T-helper 2 cell (primary cell): ENCODE measurements at regions not wholly inside any gene's neighbourhood (a gene's known extent, or its start where the extent isn't known, plus 50 kb on each side); places are given as distances from the start of the nearest gene placed in this dataset.

Experiments
- DNase-seq, 5 experiments: peaks; one replicate each; pipeline versions ENCODE4 v3.0.0 to v3.0.0-alpha.2; 2012 to 2022

DNA sequence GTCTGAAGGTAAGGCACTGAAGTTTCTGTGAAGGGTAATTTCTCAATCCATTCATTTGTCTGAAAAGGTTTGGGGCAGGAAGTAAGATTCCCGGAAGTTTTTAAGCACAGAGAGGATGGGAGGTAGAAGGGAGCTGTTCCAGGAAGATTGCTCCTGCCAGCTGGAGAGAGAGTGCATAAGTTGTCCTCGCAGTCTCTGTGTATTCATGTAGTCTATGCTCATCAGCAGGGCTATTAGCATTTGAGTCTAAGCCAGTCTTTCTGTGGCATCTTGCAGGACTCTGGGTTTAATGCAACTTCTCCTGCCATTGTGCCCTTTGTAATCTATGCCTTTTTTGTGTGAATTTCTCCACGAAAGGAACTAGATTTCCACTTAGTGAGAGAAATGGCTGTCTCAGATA is 140.8 kb upstream of the FGGY start:
- no peak for DNase-seq

DNA sequence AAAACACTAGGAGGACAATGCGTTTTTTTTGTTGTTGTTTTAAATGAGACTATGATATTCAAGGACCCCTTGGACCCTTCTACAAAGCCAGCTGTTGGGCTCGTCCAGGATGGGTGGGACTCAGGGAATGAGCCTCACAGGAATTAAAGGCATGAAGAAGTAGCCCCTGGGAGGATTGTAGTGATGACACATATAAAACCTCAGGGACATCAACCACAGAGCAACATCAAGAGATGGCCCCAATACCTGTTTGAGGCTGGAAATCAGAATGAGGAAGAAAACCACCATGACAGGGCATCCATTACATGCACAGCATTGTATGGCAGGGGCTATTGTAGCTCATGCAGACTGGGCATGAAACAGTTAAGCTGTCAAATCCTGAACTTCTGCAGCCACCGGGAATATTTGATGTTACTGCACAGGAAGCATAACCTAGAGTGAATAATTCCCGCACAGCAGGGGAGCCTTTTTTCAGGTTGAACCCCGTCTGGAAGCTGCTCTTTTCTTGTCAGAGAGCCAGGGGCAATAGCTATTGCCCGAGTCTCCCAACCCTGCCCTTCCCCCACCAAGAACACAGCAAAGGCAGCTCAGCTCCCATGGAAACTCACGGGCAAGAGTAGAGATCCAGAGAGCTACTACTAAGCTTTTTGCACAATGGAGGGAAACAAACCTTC is 140.2 kb upstream of the FGGY start:
- DNase-seq = no peak

DNA sequence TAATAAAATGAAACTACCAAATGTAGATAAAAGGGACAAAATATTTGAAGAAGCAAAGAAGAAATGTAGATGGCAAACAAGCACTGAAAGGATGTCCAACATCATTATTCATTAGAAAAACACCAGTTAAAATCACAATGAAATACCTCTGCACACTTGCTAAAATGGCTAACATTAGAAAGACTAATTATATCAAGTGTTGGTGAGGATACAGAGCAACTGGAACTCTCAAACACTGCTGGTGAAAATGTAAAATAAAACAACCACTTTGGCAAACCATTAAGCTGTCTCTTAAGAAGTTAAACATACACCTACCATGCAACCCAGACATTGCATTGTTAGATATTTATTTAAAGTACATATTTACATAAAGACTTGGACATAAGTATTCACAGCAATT is 138.6 kb upstream of the FGGY start:
- DNase-seq = no peak

DNA sequence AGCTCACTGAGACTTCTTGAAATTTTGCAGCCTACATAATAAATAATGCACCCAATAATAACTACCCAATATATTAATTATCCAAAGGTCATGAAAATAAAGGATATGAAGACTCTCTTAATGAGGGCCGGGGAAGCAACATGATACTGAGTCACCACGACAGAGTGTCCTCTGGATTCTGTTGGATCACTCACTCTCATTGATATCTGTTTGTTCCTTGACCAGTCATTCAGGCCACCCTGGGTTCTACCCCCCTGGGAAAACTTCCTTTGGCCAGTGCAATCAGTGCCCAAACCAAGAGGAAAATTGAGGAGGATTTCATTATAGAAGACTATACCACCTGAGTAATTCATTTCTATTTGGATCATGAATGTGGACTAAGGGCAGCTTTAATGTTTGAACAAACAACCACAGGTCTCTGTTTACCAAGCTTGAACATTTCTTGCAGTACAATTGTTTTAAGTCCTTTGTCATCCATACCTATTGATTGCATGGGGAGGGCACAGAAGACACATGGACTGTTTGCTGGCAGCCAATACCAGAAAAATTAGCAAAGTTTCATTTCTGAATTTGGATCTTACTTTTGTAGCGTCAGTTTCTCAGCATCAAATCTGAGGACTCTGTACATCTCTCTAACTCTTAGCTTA is 137.2 kb upstream of the FGGY start:
- no peak for DNase-seq

DNA sequence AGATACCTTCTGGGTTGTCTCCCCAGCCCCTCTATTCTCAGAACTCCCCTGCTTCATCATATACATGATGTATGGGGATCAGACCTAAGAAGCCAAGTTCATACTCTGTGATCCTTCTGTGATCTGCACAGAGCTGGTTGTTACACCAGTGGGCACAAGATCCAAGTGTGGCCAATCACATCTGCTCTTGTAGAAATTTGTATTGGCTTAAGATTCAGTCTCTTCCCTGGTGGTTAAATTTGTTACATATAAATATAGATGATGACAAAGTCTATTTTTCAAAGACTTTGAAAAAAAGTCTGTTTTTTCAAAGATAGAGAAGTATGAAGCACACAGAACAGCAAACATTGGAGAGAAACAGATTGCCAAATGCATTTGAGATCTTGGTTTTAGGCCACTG is 135.8 kb upstream of the FGGY start:
- DNase-seq = no peak

DNA sequence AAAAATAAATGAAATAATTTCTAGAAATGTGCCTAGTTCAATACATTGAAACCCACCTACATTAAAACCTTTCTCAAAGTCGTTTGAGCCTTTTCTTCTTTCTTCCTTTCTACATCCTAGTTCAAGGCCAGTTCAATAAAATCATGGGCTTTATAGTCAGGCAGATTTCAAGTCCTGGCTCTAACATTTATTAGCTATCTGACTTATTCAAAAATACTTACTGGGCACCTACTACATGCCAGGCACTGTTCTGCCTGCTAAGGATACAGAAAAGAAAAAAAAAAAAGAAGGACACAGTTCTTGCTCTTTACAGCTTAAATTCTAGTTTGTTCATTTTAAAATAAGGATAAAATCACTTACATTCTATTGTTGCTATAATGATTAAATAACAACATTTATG is 134.2 kb upstream of the FGGY start:
- no peak for DNase-seq

DNA sequence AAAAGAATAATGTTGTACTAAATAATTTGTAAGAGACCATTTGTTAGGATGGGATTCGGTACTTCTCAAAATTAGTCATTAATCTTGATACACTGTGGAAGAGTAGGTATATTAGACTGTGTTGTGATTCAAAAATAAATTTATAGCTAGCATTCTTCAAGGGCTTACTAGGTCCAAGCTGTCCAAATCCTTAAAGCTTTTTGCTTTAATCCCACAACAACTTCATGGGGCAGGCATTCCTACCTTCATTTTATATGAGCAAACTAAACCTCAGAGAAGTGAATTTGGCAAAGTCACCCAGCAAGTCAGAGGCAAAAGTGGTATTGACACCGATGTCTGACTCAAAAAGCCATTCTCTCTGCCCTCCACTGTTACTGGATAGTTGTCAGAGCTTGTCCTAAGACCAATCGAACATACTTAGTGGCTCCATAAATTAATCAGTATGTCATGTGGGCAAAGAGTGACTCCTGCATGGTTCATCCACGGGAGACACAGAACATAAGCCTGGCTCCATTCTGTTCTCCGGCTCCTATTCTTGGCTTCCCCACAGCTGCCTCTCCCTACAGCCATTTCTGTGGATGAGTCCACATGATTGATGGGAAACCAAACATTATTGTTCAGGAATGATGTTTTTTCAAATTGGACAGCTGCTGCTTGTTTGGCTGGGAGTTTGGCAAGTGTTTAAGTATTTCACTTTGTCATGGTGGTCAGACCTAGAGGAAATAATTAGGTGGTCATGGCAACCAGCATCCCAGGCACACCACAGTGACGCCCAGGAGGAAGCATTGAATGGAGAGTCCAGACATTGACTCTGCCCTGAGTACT is 133.4 kb upstream of the FGGY start:
- DNase-seq = no peak

DNA sequence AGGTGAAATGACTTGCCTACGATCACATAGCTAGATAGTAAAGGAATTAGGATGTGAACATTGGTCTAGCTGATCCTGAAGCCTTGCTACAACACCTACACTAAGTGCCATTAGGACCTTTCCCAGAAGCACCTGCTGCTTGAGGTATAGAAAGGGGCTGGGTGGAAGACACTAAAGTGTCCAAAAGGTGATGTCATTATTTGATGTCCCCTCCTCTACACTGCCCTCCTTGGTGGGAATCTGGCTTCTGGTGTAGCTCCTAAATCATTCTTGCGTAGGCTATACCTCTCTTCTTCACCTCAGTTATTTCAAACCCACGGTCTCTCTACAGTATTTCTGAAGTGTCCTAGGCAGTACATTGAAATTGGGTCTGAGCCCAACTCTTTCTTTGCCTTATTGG is 132.5 kb upstream of the FGGY start:
- no peak for DNase-seq

DNA sequence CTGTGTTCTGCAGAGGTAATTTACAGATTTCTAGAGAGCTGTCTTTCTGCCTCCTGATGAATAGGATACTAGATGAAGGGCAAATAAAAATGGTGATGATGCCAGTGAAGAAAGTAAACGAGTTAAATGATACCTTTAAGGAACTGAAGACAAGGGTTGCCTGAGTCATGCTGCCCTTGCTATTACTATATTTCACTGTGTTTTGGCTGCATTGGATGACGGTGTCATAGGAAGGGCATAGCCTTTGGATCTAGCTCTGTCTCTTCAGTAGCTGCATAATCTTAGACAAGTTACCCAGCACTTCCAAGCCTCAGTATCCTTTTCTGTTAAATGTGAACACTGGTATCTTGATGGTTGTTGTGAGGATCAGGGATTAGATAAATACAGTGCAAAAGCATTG is 131.5 kb upstream of the FGGY start:
- no peak for DNase-seq

DNA sequence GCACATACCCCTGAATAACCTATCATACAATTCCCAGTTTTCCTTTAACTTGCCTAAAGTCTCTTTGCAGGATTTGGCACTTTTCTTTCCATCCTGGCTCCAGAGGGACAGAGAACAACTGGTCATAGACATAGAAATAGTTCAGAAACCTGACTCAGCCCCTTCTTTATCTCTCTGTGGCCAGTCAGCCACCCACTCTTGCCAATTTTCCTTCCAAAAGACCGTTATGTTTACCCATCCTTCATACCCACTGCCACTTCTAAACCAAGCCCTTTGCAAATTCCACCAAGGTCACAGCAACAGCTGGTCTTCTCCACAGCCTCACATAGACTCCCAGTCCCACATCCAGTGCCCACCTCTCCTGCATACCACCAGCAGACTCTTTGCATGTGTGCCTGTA is 127.2 kb upstream of the FGGY start:
- no peak for DNase-seq

DNA sequence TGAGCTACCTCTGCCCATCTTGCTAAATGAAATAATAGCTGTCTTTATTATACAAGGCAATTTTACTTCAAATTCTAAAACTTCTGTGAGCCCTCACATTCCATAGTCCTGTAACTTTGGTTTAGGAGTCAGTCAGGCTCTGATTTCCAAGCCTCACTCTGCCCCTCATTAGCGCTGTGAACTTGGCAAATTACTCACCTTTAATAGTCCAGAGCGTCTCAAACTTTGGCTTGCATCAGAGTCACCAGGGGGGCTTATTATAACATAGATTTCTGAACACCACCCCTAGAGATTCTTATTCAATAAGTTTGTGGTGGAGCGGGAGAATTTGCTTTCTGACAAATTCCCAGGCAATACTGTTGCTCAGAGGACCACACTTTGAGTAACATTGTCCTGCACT is 126.2 kb upstream of the FGGY start:
- DNase-seq = no peak

DNA sequence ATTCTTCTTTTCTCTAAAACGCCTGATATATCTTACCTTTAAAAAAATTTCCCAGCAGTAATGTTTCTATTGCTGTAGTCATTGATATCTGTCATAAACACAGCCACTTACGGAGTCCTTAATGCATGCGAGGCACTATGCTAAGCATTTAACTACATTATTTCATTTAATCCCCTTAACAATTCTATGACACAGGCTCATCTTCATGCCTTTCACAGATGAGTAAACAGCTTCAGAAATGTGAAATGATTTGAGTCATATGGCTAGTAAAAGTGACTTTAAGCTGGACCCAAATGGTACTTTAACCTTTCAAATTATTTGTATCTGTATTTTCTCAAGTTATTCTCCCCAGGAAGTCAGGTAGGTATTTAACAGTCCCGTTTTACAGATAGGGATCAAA is 125.1 kb upstream of the FGGY start:
- DNase-seq = no peak

DNA sequence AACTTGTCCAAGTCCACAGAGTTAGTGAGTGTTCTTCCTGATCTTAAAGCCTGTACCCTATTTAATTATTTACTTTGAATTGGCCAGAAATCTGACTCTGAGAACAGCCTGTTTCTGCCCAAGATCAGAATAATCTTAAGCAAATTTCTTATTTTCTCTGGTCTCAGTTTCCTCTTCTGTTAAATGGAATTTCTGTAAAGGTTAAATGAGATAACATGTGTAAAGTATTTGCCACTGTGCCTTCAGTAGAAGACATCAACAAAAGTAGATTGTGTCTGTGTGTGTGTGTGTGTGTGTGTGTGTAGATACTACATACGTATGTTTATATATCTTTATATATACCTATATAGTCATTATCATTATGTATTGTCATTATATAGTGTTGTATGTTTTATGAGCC is 124.2 kb upstream of the FGGY start:
- DNase-seq = no peak

DNA sequence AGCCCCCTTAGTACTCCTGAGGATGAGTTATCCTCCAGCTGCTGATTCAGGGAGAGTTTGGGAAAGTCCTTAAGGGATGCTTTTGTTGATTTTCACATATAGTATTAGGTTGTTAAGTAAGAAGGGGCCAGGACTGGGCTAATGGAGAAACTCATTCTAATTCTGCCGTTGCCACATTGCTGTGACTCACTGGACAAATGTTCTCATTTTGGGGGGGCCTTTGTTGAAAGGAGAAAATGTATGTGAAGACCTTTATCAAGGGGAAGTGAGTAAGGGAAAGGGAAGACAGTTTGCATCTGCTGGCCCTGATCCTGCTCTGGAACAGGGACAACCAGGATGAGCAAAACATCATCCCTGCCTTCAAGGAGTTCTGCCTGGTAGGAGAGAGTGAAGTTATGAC is 123.2 kb upstream of the FGGY start:
- DNase-seq = no peak

DNA sequence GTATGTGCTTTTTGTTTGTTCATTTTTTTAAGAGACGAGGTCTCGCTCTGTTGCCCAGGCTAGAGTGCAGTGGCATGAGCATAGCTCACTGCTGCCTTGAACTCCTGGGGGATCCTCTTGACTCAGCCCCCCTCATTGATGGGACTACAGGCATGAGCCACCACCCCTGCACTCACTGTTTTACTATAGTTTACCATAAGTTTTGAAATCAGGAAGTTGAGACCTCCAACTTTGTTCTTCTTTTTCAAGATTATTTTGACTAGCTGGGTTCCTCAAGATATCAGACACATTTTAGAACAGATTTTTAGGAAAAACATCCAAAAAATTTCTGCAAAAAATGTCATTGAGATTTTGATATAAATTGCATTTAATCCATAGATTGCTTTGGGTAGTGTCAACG is 120.4 kb upstream of the FGGY start:
- no peak for DNase-seq

DNA sequence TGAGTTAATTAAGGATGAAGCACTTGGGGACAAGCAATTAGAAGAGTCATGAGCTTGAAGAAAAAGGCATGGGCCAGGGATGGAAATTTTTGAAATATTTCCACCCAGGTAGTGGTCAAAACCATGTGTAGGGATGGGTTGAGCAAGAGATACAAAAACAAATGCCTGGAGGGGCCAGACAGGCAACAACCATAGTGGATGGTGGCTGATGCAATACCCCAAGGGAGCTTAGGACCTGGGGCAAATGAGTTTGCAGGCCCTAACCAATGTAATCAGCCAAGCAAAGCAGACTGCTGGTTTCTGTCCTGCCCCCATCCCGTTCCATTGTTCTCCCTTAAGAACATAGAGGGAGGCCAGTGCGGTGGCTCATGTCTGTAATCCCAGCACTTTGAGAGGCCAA is 119.1 kb upstream of the FGGY start:
- no peak for DNase-seq

DNA sequence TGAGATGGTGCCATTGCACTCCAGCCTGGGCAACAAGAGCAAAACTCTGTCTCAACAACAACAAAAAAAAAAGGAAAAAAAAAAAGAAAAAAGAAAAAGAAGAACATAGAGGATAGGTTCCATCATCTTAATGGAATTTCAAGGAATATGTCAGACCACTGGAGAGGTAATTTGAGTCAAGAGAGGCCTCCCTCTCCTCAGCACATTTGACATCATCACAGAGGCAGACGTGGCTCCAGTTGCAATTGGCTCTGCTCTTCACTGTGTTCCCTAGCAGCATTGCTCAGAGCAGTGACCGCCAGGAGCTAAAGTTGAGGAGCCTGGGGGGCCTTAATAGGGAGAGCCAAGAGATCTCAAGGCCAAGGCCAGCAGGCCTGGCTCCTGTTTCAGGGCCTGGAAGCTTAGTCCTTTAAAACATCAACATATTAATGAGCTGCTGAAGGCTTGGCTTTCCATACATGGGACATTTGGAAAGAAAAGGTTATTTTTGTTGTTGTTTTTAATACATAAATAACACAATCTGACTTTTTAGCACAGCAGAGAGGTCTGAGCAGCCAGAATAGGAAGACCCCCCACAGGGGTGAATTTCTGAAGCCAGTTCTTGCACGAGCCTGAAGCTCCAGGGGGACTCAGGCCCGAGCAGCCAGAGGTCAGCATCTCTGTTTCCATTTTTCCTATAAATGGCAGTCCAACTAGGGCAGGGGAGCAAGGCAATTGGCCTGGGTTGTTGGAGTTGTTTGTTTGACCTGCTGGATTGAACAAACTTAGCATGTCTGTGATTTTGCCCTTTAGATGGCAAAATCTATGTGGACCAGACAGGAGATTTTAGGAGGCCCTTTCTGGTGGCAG is 118.3 kb upstream of the FGGY start:
- no peak for DNase-seq

DNA sequence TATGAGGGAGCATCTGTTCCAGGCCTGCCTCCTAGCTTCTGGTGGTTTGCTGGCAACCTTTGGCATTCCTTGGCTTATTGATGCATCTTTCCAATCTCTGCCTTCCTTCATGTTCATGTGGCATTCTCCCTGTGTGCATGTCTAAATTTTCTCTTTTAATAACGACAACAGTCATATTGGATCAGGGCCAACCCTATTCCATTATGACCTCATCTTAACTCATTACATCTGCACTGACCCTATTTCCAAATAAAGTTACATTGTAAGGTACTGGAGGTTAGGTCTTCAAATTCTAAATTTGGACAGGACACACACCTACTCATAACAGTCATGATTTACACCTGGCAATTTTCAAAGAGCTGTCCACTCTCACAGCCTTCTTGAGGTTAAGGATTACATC is 117.2 kb upstream of the FGGY start:
- no peak for DNase-seq

DNA sequence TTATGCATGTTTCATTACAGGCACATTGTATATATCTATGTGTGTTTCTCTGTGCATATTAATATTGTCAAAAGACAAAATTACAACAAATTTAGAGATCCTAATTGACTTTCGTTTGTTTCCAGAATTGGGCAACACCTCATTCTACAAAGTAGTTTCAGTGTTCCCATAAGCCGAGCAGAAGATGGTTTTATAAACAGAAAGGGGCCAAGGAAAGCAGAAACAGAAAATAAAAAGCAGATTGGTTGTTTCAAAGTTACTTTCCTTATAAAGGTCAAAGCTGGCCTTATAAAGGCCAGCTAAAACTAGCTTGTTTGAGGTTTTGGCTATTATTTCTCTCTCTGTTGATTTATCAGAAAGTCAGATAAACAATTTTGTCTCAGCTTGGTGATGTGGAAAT is 116.2 kb upstream of the FGGY start:
- no peak for DNase-seq

DNA sequence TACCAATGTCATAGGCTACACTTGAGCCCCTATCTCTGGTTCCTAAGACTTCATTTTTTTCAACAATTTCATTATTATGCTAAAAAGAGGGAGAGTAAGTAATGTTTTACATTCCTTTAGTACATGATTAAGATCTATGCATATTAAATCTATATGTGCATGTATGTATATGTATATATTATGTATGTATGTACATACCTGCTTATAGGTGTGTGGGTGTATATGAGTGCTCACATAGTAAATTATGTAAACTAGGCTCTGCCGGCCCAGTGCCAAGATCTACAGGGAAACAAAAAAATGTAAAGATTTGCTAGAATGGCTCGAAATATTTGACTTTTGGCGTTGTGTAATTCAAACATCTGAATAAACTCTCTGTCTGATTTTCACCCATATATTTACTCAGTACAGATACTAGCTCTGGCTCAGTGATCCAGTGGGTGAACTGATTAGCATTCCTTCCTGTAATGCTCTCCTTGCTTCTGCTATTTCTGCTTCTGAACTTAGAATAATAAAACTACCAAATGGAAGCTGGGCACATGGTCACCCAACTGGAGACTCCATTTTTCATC is 113.1 kb upstream of the FGGY start:
- DNase-seq = no peak

DNA sequence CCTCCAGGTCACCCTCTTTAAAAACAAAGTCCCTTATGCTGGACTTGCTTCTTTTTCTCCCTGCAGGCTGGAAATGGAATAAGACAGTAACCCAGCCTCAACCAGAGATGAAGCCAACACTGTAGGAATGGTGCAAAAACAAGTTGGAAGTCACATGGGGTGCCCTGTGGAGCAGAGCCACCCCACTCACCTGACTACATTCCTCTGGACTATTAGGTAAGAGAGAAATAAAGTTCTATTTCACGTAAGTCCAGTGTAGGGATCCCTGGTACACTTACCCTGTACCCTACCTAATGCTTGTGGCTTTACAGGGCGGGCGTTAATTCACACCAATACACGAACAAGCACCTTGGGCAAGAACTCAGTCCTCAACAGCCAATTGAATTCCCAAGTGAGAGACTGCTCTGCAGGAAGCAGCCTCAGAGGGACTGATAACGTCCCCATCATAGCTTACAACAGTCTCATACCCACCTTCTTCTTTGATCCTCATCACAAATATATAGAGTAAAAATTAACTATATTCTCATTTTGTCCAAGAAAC is 112.5 kb upstream of the FGGY start:
- no peak for DNase-seq

DNA sequence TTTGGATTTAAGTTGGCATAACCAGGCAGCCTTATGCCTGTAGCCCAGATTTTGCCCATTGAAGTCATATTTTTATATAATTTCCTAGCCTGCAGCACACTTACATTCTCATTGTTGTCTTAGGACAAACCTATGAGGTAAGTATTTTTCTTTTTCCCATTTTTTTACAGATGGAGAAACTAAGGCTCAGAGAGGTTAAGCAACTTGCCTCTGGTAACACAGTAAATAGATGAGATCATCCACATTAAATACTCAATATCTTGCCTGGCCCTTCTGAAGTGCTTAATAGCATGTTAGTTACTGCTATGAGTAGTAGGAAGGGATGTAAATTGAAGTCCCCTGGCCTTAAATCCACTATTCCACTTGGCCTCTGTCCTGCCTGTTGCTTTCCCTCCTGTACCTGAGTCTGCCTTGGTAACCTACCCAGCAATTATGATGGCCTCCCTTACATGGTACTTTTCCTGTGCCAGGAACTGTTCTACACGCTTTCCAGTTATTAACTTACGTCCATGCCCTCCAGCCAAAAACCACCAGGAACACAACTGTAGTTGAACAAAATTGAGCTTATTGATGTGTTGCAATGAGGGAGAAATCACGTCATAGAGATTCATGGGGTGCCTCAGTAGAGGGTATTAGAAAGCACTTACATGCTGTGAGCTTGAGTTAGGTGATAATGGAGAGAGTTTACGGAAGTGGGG is 111.6 kb upstream of the FGGY start:
- no peak for DNase-seq
